OCI-LY7 (cell line): ENCODE measurements at regions not wholly inside any gene's neighbourhood (a gene's known extent, or its start where the extent isn't known, plus 50 kb on each side); places are given as distances from the start of the nearest gene placed in this dataset.

Experiments
- BruUV-seq: library from RNA; stranded (reverse); fragments of 400-500 nt; replicated peaks from 2 replicates; lab custom pipeline; 2021; lab: Mats Ljungman, UMichigan
- CTCF ChIA-PET: fragments of 300-600 bp; sonication (Branson Sonifier 250); formaldehyde crosslinking; loops from one replicate; lab custom pipeline; 2022; ENCODE audit warnings: antibody characterized with exemption; ENCODE audit not compliant: unreplicated experiment; lab: Charles Lee
- POLR2A ChIA-PET: fragments of 300-600 bp; sonication (Branson Sonifier 250); formaldehyde crosslinking; loops from one replicate; lab custom pipeline; 2022; ENCODE audit warnings: antibody characterized with exemption; lab: Charles Lee
- DNase-seq: peaks from one replicate; pipeline ENCODE4 v3.0.0-alpha.2; 2015; ENCODE audit warnings: low spot score
- H2AFZ ChIP-seq: fragments of 200-600 bp; sonication (generic), shearing (Covaris generic); 2 replicates; pipeline ENCODE4 v1.6.1; 2014; ENCODE audit warnings: mild to moderate bottlenecking, antibody characterized with exemption, low read length, moderate library complexity
- H3K27ac ChIP-seq: fragments of 200-600 bp; sonication (generic); 2 replicates; pipeline ENCODE4 v1.5.1; 2014; ENCODE audit warnings: mixed run types, low read depth, mild to moderate bottlenecking, moderate library complexity, low read length, inconsistent platforms; ENCODE audit not compliant: poor library complexity, severe bottlenecking
- H3K36me3 ChIP-seq: fragments of 200-600 bp; sonication (generic); 2 replicates; pipeline ENCODE4 v1.6.1; 2014; ENCODE audit warnings: mild to moderate bottlenecking, antibody characterized with exemption, low read length, moderate library complexity, mixed read lengths; ENCODE audit not compliant: insufficient read depth
- H3K4me1 ChIP-seq: fragments of 200-600 bp; sonication (generic); 2 replicates; pipeline ENCODE4 v1.5.1; 2014; ENCODE audit warnings: mild to moderate bottlenecking, low read length; ENCODE audit not compliant: insufficient read depth, poor library complexity, severe bottlenecking
- H3K4me2 ChIP-seq: fragments of 200-600 bp; sonication (generic); 2 replicates; pipeline ENCODE4 v1.6.1; 2014; ENCODE audit warnings: mild to moderate bottlenecking, low read length
- H3K4me3 ChIP-seq: fragments of 200-600 bp; sonication (generic); 2 replicates; pipeline ENCODE4 v1.5.1; 2014; ENCODE audit warnings: mild to moderate bottlenecking, low read depth, low read length; ENCODE audit not compliant: poor library complexity, severe bottlenecking
- H3K79me2 ChIP-seq: fragments of 200-600 bp; sonication (generic); 2 replicates; pipeline ENCODE4 v1.6.1; 2016; ENCODE audit warnings: low read depth, mild to moderate bottlenecking, low read length, moderate library complexity, mixed read lengths; ENCODE audit not compliant: insufficient read depth
- H3K9me2 ChIP-seq: fragments of 200-600 bp; sonication (generic); 2 replicates; pipeline ENCODE4 v1.6.1; 2016; ENCODE audit warnings: mild to moderate bottlenecking, low read length, mixed read lengths; ENCODE audit not compliant: insufficient read depth
- H3K9me3 ChIP-seq: fragments of 200-600 bp; sonication (generic); 2 replicates; pipeline ENCODE4 v1.6.1; 2014; ENCODE audit warnings: mild to moderate bottlenecking, mixed run types, low read length, mixed read lengths
- H4K20me1 ChIP-seq: fragments of 200-600 bp; sonication (generic); 2 replicates; pipeline ENCODE4 v1.6.1; 2014; ENCODE audit warnings: mild to moderate bottlenecking, antibody characterized with exemption, low read length, moderate library complexity, mixed read lengths; ENCODE audit not compliant: insufficient read depth
- CTCF ChIP-seq: fragments of 200-600 bp; sonication (generic); conservative IDR thresholded peaks from 2 replicates; pipeline ENCODE4 v1.5.1; 2014; ENCODE audit warnings: mild to moderate bottlenecking, antibody characterized with exemption, low read length, moderate library complexity, mixed read lengths
- EZH2phosphoT487 ChIP-seq: fragments of 200-600 bp; sonication (generic); IDR thresholded peaks from 2 replicates; pipeline ENCODE4 v1.6.1; 2018; ENCODE audit warnings: low read depth, borderline replicate concordance, mild to moderate bottlenecking, mixed run types, antibody characterized with exemption, low read length, moderate library complexity, mixed read lengths
- intact Hi-C: fragments of 100-400 bp; cut with micrococcal nuclease; formaldehyde crosslinking; loops from one replicate; pipeline ENCODE4 v1.10.0; 2022; ENCODE audit not compliant: unreplicated experiment

- no peaks in the 10 kb centered on the region for H3K79me2 ChIP-seq
- H3K36me3 ChIP-seq, result no peaks in the 10 kb centered on the region
- POLR2A ChIA-PET, result interaction anchor here (0.6 kb wide), 1 partner anchor 58 kb away, joined by 4 read pairs; no protein-coding TSS in a partner anchor
- TF ChIP-seq CTCF, result no peak
- TF ChIP-seq EZH2phosphoT487, result no peak
- H2AFZ ChIP-seq, result no peak overlapping the region
- no peak overlapping the region for H3K4me3 ChIP-seq
- CTCF ChIA-PET, result no interaction called here
- no peak overlapping the region for H3K4me2 ChIP-seq
- intact Hi-C loops, result no loop called here
- no peaks in the 10 kb centered on the region for H4K20me1 ChIP-seq
- H3K27ac ChIP-seq, result no peak overlapping the region
- no peaks in the 10 kb centered on the region for H3K9me3 ChIP-seq
- DNase-seq, result no peak
- H3K9me2 ChIP-seq, result no peaks in the 10 kb centered on the region
- no peaks in the 10 kb centered on the region for H3K4me1 ChIP-seq
- BruUV-seq, result no TSS peak
Measured at GRCh38 chr4:45302828-45303227, 576.5 kb upstream of the GNPDA2 start.

GRCh38 chr4:45294464-45294863, 568.1 kb upstream of the GNPDA2 start:
- Histone ChIP-seq H4K20me1 (no peaks in the 10 kb centered on the region; the same call in 1 of the 2 replicates), H3K9me2 (no peaks in the 10 kb centered on the region), H3K27ac (no peak overlapping the region), H3K9me3 (no peaks in the 10 kb centered on the region), H3K36me3 (no peaks in the 10 kb centered on the region), H3K79me2 (no peaks in the 10 kb centered on the region), H2AFZ (no peak overlapping the region), H3K4me1 (no peaks in the 10 kb centered on the region), H3K4me3 (no peak overlapping the region), H3K4me2 (no peak overlapping the region)
- CTCF ChIA-PET, result no interaction called here
- BruUV-seq, result no TSS peak
- no peak for DNase-seq
- TF ChIP-seq CTCF (no peak), EZH2phosphoT487 (no peak)
- POLR2A ChIA-PET, result no interaction called here
- intact Hi-C loops, result no loop called here

GRCh38 chr4:45293335-45293734, 567.0 kb upstream of the GNPDA2 start:
- Histone ChIP-seq H3K4me3 (no peak overlapping the region), H3K27ac (no peak overlapping the region), H3K9me2 (no peaks in the 10 kb centered on the region), H4K20me1 (no peaks in the 10 kb centered on the region; the same call in 1 of the 2 replicates), H3K79me2 (no peaks in the 10 kb centered on the region), H3K4me2 (no peak overlapping the region), H3K36me3 (no peaks in the 10 kb centered on the region), H3K9me3 (no peaks in the 10 kb centered on the region), H3K4me1 (no peaks in the 10 kb centered on the region), H2AFZ (no peak overlapping the region)
- BruUV-seq, result no TSS peak
- intact Hi-C loops, result no loop called here
- ChIA-PET POLR2A (no interaction called here), CTCF (no interaction called here)
- TF ChIP-seq EZH2phosphoT487 (no peak), CTCF (no peak)
- no peak for DNase-seq
